Erythroblast (primary cell): ENCODE measurements at regions not wholly inside any gene's neighbourhood (a gene's known extent, or its start where the extent isn't known, plus 50 kb on each side); places are given as distances from the start of the nearest gene placed in this dataset.

Experiments used
- GATA1 ChIP-seq: IDR thresholded peaks from 2 replicates; pipeline ENCODE4 v1.6.1; 2011; ENCODE audit warnings: low read depth, mild to moderate bottlenecking, control low read depth, low read length, moderate library complexity
- POLR2A ChIP-seq: IDR thresholded peaks from 2 replicates; pipeline ENCODE4 v1.6.1; 2011; ENCODE audit warnings: mild to moderate bottlenecking, low read length

GRCh38 chr6:132900849-132901248 is 86.5 kb downstream of the RPS12 start:
- TF ChIP-seq POLR2A (no peak), GATA1 (no peak)
